Epidermal melanocyte (primary cell): ENCODE measurements at regions not wholly inside any gene's neighbourhood (a gene's known extent, or its start where the extent isn't known, plus 50 kb on each side); places are given as distances from the start of the nearest gene placed in this dataset.
"Not testable (repeated sequence)": the region's sequence is repeated elsewhere in the genome, so short reads cannot be mapped to it uniquely, and the experiment has no call there.

ENCODE experiments used
- DNase-seq: peaks from one replicate; pipeline ENCODE4 v3.0.0; 2011; ENCODE audit warnings: low spot score; ENCODE audit not compliant: insufficient read length

DNA sequence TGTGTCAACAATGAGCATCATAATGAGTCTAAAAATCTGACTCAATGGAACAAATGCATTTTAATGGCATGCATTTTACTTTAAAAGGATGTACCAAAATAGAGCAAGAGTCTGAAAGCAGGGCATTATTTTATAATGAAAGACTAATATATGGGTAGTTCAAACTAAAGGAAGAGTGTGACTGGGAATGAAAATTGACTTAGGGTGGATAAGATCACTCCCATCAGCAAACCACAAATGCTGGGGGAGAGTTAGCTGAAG, 114.7 kb downstream of the SOX4 start:
- no peak for DNase-seq

- no peak for DNase-seq
These were observed 116.7 kb downstream of the SOX4 start for GRCh38 chr6:21710216-21710615.

DNA sequence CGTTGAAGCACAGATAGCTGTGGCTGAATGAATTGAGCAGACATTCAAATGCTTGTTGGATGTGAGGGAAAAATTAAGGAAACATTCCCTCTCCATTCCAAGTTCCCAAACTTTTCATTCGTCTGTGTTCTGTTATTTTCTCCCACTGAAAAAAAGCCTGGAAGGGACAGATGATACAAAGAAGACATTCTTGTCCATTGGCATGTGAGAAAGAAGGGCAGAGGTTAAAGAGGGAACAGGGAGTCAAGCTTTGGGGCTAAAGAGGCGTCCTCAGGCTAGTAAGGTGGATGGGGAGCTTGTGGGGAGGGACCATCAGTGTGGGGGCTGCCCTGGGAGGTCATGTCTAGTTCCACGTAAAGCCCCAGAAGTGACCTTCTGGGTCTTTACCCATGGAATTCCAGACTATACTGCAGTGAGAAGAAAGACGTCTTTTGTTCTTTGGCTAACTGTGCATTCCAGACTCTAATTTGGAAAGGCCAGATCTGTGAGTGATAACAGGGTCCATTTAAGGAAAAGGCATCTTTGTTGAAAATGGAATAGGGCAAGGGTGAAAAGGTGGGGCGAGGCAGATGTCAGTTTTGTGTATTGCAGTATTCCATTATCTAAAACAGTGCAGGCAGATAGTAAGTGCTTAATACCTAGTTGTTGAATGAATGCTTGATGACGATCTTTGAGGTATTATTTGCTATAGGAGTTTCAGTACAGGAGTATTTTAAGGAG, 117.5 kb downstream of the SOX4 start:
- DNase-seq, result peak; percentile 37

DNA sequence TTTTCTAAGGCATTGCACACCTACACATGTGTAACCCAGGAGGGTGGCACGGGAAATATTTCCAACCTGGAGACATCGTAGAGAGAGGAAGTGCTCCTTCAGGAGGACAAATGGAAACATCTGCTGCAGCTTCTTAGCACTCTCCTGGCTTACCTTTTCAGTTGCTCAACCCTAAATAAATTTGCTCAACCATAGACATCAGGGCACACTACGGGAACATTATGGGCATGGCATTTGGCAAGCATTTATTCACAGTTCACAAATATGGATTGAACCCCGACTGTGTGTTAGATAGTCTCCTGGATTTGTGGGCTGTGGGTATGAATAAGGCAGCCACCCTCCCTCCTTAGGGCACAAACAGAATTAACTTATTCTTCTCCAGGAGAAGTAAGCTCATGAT, 118.7 kb downstream of the SOX4 start:
- DNase-seq, result no peak

- DNase-seq, result no peak
These were observed 119.9 kb downstream of the SOX4 start for GRCh38 chr6:21713481-21713880.

DNA sequence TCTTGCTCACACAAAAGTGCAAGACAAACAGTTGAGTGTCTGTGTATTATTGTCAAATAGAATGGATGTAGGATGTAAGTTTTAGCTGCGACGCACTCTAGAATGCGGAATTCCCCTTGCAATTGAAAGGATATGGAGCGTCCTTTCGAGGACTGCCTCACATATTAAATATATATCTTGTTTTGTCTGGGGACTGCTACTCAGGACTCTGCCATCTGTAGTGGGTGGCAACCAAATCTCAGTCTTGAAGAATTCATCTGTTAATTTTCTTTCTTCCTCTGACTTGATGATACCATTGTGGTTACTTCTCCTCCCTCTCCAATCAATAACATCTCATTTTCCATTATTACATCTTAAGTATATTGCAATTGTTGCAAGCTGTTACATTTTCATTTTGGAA, 121.6 kb downstream of the SOX4 start:
- no peak for DNase-seq

GRCh38 chr6:21722510-21722909, 129.0 kb downstream of the SOX4 start:
- DNase-seq, result no peak

DNA sequence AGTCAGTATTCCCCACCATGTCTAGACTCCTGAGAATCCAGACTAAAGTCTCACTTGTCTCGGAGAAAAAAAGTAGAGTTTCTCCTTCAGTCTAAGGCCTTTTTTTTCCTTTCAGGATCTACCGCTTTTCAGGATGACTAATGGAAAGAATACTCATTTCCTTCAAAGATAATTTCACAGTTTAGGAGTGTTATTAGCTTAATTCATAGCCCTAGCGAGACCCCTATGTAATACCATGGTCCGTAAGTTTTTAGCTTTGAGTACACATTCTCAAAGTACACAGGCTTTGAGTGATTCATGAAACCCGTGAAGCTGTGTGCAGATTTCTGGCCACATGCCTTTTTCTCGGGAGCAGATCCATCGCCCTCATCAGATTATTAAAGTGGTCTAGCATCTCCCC, 133.1 kb downstream of the SOX4 start:
- no peak for DNase-seq

DNA sequence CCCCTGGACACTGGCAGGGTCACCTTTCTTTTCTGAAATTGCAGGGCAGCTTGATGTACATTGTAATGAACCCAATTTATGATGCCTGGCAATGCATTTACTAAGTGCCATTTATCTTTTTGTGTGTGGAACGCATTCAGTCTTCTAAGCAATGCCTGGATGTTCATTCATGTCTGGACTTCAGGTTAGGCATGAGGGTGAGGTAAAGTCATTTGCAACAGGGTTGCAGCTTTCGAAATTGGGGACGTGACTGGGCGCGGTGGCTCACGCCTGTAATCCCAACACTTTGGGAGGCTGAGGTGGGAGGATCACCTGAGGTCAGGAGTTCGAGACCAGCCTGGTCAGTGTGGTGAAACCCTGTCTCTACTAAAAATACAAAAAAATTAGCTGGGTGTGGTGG, 134.6 kb downstream of the SOX4 start:
- no peak for DNase-seq

- DNase-seq, result no peak
These were observed 135.9 kb downstream of the SOX4 start for GRCh38 chr6:21729431-21729830.

DNA sequence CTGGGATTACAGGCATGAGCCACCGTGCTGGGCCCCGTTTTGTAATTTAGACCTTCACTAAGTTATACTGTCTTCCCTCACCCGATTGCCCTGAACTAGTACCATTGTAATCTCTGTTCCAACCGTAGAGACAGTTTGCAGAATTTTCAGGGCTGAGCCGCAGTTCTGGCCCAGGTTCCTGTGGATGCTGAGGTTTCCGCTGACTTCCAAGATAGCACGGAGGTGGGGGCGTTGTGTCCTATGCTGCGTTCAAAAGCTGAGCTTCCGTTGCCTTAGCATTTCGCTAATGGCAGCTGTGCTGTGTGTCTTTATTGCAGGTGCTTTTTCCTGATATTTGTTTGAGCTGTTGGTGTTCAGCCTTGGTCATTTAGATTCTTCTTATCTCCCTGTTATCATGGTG, 137.0 kb downstream of the SOX4 start:
- DNase-seq, result no peak

DNA sequence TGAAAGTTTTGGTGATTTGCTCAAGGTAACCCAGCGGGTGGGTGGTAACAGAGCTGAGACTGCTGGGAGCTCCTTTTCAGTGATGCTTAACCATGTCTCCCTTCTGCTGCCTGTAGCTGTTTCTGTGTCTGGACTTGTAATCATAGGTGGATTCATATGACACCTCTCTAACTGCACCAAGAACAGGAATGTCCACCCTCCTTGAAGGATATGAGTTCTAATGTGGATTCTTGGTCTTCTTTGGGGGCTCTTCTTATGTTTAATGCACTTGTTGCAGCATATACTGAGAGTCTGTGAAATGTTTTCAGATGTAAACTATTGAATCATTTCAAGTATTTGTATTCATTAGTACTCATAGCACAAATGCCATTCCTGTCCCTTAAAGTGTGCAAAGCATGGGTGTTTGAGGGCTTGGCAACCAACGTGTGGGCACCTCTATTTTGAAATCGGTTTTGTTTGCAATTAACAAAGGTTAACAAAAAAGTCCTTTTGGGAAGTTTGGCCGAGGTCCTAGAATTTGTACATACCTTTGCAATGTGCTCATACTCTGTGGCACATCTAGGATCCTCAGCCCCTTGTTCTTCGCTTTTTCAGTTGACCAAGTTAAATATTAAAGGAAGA, 138.0 kb downstream of the SOX4 start:
- no peak for DNase-seq

DNA sequence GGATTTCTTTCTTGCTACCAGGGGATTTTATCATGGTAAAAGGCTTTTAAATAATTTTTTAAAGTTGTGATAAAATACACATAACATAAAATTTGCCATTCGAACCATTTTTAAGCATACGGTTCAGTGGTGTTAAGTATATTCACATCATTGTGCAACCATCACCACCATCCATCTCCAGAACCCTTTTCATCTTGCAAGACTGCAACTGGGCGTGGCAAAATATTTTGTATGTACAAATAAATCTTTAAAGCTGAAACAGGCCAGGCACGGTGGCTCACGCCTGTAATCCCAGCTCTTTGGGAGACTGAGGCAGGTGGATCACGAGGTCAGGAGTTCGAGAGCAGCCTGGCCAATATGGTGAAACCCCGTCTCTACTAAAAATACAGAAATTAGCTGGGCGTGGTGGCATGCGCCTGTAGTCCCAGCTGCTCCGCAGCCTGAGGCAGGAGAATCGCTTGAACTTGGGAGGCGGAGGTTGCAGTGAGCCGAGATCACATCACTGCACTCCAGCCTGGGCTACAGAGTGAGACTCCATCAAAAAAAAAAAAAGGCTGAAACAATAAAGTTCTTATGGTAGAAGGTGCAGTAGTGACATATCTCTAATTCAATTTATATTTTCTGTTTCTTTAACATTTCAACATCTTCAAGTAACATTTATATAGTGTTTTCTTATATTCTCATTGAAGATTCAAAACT, 138.6 kb downstream of the SOX4 start:
- not testable (repeated sequence) for DNase-seq

DNA sequence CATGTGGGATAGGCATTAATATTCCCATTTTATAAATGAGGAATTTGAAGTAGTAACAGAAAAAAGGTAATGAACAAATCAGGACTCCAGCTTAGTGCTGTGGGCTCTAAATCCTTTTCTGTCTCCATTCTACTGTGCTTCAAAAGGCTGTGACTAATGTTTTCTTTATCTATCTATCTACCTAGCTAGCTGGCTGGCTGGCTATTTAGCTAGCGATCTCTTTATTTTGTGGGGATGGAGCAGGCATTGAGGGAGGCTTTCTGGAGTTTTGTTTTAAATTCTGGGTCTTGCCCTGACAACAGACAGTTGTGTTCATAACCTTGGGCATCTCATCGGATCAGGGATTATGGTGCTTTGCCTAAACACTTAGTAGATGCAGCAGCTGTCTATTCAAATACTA, 139.2 kb downstream of the SOX4 start:
- DNase-seq, result no peak

- no peak for DNase-seq
These were observed 139.8 kb downstream of the SOX4 start for GRCh38 chr6:21733311-21733710.

DNA sequence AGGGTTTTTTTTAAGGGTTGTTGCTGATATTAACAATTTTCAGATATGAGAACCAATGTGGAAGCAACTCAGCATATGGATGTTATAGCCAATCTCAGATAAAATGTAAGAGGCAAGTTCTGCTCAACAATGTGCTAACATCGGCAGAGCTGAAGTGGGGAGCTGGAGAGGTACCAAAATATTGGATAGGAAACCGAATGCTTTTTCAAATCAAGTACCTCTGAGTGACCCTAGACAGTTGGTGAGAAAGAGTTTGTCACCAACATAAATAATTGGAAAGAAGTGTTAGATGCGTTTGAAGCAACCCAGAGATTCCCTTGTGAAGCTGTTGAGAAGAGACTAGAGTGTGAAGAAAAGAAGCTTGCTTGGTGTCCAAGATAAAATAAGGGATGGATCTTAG, 140.7 kb downstream of the SOX4 start:
- no peak for DNase-seq

GRCh38 chr6:21738180-21739094, 144.9 kb downstream of the SOX4 start:
- DNase-seq, result no peak

- no peak for DNase-seq
These were observed 145.7 kb downstream of the SOX4 start for GRCh38 chr6:21739241-21739640.

DNA sequence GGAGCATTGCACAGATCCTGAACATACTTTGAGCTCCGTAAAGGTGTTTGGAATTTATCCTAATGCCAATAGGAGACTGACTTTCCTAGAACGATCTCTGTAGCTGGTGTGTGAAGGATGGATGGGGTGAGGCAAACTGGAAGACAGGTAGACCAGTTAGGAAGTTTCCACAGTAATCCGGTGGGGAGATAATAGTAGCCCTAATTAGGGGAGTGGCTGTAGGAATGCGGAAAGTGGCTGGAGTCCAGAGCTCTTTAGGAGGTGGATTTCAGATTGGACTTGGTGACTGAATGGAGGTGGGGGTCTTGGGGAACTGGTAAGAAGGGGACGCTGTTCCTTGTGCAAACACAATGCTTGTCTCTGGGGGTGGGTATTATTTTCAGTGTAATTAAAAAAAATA, 146.3 kb downstream of the SOX4 start:
- no peak for DNase-seq

DNA sequence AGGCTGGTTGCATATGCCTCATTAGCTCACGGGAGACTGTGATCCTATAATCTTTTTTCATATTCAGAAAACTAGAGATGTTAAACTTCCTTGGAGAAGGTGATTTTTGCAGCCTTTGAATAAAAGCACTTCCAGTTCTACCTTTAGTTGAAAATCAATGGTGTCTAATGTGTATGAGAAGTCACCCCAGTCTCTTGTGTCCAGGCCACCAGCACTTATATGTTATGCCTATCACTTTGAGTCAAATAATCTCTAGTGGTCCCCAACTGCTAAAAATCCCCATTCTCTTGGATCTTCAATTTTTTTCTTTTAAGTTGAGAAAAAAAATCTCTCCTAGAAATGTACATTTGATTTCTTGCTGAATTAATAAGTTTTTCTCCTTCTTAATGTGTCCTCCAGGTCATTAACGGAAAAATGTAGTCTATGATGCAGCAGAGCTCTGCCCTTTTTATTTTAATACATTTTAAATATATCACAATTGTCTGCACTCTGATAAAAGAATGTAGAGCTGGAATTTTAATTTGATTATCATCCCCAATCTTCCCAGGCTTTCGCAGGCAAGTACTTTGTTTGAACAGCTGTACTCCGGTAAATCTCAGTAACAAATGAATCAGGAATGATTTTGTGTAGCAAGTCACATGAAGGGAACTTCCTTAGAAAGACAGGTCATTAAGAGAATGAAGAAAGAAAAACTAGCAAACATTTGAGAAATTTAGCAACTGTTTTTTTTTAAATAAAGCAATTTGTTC, 147.0 kb downstream of the SOX4 start:
- DNase-seq, result no peak
